Gastroesophageal sphincter (tissue), 3 donors: ENCODE measurements at regions not wholly inside any gene's neighbourhood (a gene's known extent, or its start where the extent isn't known, plus 50 kb on each side); places are given as distances from the start of the nearest gene placed in this dataset.

Experiments used
- EP300 ChIP-seq: sonication (generic); formaldehyde crosslinking; IDR thresholded peaks from one replicate; pipeline ENCODE4 v1.6.1; 2017; ENCODE audit warnings: antibody characterized with exemption, mild to moderate bottlenecking
- POLR2A ChIP-seq, 2 donors: fragments of 450-650 bp; IDR thresholded peaks; one replicate each; pipeline ENCODE4 v1.6.1; 2017; ENCODE audit warnings: antibody characterized with exemption in 2 of 2, mild to moderate bottlenecking in 2 of 2, moderate library complexity in 1 of 2
- POLR2AphosphoS5 ChIP-seq: sonication (generic); formaldehyde crosslinking; IDR thresholded peaks from one replicate; pipeline ENCODE4 v1.6.1; 2017; ENCODE audit warnings: antibody characterized with exemption
- TF ChIP-seq, protein P1 (sequence below), 4 experiments: fragments of 200-600 bp in 2 of 4; fragments of 450-650 bp in 2 of 4; sonication (generic) in 1 of 4; IDR thresholded peaks; one replicate each; pipeline ENCODE4 v1.5.1; 2017 to 2019; ENCODE audit warnings: antibody characterized with exemption in 4 of 4, mild to moderate bottlenecking in 2 of 4, moderate library complexity in 2 of 4

DNA sequence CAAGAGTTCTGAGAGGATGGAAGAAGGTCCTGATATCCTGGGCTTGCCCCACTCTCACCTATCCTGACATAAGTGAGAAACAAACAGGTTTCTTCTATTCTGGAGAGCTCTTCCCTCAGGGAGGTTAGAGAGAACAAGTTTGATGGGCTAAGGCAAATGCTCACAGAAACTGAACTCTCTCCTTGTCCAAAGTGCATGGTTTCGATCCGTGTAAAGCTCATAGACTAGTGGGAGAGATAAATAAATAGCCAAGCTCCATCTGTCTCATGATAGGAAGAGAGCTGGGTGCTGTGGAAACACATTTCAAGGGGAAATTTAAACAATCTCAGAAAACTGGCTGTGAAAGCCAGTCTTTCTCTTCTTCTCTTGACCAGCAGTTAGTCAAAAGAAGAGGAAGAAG is 459.5 kb upstream of the LARGE1 start:
- TF ChIP-seq, protein P1, sequence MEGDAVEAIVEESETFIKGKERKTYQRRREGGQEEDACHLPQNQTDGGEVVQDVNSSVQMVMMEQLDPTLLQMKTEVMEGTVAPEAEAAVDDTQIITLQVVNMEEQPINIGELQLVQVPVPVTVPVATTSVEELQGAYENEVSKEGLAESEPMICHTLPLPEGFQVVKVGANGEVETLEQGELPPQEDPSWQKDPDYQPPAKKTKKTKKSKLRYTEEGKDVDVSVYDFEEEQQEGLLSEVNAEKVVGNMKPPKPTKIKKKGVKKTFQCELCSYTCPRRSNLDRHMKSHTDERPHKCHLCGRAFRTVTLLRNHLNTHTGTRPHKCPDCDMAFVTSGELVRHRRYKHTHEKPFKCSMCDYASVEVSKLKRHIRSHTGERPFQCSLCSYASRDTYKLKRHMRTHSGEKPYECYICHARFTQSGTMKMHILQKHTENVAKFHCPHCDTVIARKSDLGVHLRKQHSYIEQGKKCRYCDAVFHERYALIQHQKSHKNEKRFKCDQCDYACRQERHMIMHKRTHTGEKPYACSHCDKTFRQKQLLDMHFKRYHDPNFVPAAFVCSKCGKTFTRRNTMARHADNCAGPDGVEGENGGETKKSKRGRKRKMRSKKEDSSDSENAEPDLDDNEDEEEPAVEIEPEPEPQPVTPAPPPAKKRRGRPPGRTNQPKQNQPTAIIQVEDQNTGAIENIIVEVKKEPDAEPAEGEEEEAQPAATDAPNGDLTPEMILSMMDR (IDR thresholded peaks at IDR 0.05) = no peak
- TF ChIP-seq POLR2A (IDR thresholded peaks at IDR 0.05) (no peak), EP300 (no peak), POLR2AphosphoS5 (no peak)
